ENCODE measurements at regions not wholly inside any gene's neighbourhood (a gene's known extent, or its start where the extent isn't known, plus 50 kb on each side); places are given as distances from the start of the nearest gene placed in this dataset.
"Not testable (repeated sequence)": the region's sequence is repeated elsewhere in the genome, so short reads cannot be mapped to it uniquely, and the experiment has no call there.

- FAIRE-seq = no peak
Observed at GRCh38 chr12:102726686-102727085, 190.4 kb downstream of the PAH start.

GRCh38 chr12:102722147-102722546, 194.9 kb downstream of the PAH start:
- no peak for FAIRE-seq

DNA sequence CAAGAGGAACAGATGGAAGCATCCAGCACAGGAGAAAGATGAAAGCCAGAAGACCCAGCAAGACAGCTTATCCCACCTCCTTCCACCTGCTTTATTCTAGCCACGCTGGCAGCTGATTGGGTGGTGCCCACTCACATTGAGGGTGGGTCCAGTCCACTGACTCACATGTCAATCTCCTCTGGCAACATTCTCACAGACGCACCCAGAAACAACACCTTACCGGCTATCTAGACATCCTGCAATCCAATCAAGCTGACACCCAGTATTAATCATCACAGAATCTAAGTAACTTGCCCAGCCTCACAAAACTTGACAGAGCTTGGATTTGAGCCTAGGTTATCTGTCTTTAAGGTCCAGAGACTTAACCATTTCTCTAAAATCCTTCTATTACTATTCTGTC, 208.9 kb downstream of the PAH start:
- no peak for FAIRE-seq

- FAIRE-seq = no peak
Observed at GRCh38 chr12:102702447-102703114, 214.5 kb downstream of the PAH start.

- peak; percentile 65 for FAIRE-seq
Observed at GRCh38 chr12:102696045-102696444, 215.7 kb upstream of the IGF1 start.

DNA sequence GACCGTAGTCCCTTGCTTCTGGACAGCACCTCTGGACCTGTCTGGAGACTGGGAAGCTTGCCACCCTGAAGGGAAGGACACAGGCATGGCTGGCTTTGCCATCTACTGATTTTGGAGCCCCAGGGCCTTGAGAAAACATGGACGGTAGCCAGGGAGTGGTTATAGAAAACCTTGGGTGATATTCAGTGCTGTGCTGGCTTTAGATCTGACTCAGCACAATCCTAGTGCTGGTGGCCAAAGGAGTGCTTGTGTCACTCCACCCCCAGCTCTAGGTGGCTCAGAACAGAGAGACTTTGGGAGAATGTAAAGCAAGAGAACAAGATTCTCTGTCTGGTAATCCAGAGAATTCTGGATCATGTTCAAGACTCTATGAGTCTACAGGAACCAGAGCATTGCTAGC, 214.5 kb upstream of the IGF1 start:
- no peak for FAIRE-seq

GRCh38 chr12:102691773-102692555, 211.6 kb upstream of the IGF1 start:
- FAIRE-seq = no peak

DNA sequence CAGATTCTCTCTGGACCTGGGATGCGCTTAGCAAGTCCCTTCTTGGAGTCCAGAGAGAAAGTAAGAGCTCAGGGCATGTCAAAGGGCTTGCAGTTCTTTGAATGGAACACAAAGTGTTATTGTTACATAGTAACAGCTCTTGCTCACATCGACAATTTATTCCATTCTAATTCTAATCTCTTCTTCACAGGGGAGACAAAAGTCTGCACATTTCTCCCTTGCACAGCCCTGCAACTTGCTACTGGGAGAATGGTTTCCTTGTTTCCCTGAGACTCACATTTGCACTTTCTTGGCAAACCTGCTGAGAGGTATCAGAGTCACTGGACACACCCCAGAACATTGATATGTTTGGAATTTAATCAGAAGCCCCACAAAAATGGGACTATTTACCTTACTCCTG, 209.9 kb upstream of the IGF1 start:
- FAIRE-seq = no peak

- FAIRE-seq = no peak
Observed at GRCh38 chr12:102689701-102690100, 209.3 kb upstream of the IGF1 start.

GRCh38 chr12:102687523-102687922, 207.2 kb upstream of the IGF1 start:
- no peak for FAIRE-seq

GRCh38 chr12:102685841-102686240, 205.5 kb upstream of the IGF1 start:
- no peak for FAIRE-seq

GRCh38 chr12:102685172-102685571, 204.8 kb upstream of the IGF1 start:
- FAIRE-seq = no peak

DNA sequence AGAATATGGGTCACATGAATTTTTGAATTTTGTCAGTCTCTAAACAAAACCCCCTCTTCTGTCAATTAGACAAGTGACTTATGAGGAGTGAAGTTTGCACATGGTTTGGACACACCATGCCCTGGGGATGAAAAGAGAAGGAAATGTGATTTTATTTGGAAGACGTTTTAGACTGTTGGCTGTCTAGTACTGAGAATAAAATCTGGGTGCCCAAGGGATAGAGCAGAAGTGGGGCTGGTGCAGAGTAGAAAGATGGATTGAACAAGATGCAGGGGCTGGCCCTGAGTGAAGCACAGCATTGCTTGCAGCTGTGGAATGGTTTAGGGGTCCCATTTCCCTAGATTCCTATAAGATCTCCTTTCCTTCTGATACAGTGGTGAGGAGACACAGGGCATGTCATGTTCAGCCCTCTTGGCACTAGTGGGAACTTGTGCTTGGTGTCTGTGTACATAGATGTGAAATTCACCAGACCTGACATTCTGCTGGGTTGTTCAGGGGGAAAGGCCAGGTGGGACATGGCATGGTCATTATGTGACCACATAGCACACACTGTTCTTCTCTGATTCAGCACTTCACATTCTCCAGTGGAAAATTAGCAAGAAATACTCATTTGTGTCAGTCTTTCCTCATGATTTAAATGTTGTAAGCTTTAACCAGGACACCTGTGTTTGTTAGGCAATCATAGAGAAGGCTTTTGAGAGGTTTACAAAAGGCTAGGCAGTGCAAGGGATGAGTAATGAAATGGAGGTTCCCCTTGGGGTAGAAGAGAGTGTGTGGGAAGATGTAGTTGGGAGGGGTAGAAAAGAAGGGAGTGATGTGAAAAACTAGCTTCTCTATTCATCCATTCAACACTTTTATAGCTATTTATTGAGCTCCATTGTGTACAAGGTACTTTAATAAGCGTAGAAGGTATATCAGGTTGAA, 202.3 kb upstream of the IGF1 start:
- no peak for FAIRE-seq

DNA sequence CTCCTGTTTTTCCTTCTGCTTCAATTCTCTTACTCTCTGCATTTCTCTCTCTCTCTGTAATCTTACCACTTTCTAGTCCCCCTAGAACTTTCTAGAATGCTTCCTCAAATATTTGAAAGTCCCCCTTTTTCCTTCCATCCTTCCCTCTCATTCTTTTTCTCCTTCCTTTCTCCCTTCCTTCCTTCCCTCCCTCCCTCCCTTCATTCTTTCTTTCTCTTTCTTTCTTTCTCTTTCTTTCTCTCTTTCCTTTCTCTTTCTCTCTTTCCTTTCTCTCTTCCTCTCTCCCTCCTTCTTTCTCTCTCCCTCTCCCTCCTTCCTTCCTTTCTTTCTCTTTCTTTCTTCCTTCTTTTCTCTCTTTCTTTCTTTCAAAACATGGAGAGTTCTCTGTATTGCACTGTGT, 201.4 kb upstream of the IGF1 start:
- FAIRE-seq = no peak

DNA sequence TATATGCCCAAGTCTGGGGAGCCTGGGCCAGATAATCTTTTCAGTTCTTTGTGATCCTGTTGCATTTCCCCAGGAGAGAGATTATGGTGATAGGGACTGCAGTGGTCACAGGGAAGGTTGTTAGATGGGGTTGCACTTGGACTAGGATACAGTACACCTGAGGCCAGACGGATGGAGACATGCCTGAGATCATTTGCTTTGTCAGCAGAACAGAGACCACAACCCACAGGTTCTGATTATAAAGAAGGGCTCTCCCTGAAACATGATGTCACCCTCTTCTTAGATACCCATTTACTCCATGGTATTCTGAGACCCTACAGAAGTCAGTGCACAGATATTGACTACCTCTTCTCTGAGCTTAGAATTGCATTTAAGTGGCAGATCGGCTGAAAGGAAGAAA, 200.9 kb upstream of the IGF1 start:
- no peak for FAIRE-seq

- FAIRE-seq = no peak
Observed at GRCh38 chr12:102680304-102680703, 199.9 kb upstream of the IGF1 start.

DNA sequence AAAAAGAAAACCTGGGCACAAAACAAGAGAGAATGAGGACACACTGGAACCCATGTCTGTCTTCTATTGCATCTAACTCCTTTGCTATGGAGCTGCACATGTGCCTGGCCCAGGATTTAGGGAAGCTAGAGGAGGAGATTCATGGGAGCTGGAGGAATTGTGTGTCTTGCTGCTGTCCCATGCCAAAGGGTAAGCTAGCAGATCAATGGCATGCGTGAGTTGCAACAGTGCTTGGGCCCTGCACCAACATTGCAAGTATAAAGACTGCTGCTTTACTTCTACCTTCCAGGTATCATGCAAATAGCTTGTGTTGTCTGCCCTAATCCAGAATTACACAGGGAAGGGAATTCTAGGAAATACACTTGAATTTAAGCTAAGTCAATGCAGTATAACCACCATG, 196.4 kb upstream of the IGF1 start:
- no peak for FAIRE-seq

GRCh38 chr12:102675672-102676071, 195.3 kb upstream of the IGF1 start:
- no peak for FAIRE-seq

DNA sequence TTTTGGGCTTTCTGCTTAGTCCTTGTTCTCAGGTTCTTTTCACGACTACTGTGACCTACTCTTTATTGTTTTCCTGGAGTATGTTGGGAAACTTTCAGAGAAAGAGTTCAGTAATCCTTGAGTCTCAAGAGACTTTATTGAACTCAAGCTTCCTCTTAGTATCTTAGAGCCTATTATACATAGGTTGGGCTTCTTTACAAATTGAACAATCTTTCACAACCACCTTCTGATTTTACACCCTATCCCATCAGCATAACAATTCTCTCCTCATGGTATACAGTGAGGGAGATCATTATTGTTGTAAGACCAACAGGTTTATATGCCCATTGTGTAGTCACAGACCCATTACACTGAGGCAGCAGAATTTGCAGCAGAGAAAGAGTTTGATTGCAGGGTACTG, 193.2 kb upstream of the IGF1 start:
- FAIRE-seq = no peak

- FAIRE-seq = not testable (repeated sequence)
Observed at GRCh38 chr12:102672212-102672611, 191.8 kb upstream of the IGF1 start.

DNA sequence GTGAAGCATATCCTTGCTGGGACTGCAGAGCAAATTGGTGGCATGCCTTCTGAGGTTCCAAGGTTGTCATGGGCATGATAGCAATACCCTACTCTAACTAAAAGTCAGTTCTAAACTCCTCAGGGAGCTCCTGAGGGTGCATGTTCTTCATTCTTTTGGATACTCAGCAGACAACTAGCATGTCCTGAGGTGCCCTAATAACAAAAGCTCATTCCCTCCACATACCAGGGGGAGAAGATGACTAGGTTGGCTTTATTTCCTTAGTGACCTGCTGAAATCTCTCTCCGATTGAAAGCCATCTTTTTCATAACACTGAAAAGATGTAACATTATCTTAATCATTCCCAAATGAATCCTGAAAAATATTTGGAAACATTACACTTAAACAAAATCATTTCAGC, 188.7 kb upstream of the IGF1 start:
- FAIRE-seq = no peak

GRCh38 chr12:102666176-102666575, 185.8 kb upstream of the IGF1 start:
- FAIRE-seq = not testable (repeated sequence)

- no peak for FAIRE-seq
Observed at GRCh38 chr12:102659200-102659911, 179.0 kb upstream of the IGF1 start.

Data from colon (tissue), 2 donors.